Panc1 (cell line): ENCODE measurements at regions not wholly inside any gene's neighbourhood (a gene's known extent, or its start where the extent isn't known, plus 50 kb on each side); places are given as distances from the start of the nearest gene placed in this dataset.

Source experiments
- CTCF ChIP-seq: fragments of 450-650 bp; IDR thresholded peaks from 2 replicates; pipeline ENCODE4 v1.5.1; 2017; ENCODE audit warnings: mild to moderate bottlenecking
- POLR2AphosphoS5 ChIP-seq: IDR thresholded peaks from 2 replicates; pipeline ENCODE4 v1.6.1; 2012; ENCODE audit warnings: mild to moderate bottlenecking, low read depth, low read length, moderate library complexity
- REST ChIP-seq, 2 experiments: IDR thresholded peaks; 2 replicates each; pipeline ENCODE4 v1.6.1; 2011 to 2012; ENCODE audit warnings: low read depth in 2 of 2, control low read depth in 1 of 2, low read length in 1 of 2, mild to moderate bottlenecking in 1 of 2, moderate library complexity in 1 of 2; ENCODE audit not compliant: insufficient read depth in 1 of 2
- SIN3A ChIP-seq: IDR thresholded peaks from 2 replicates; pipeline ENCODE4 v1.6.1; 2012; ENCODE audit warnings: low read depth, mild to moderate bottlenecking, low read length, moderate library complexity, borderline replicate concordance; ENCODE audit not compliant: insufficient read depth
- TCF7L2 ChIP-seq: IDR thresholded peaks from 2 replicates; pipeline ENCODE4 v1.6.1; 2011; ENCODE audit warnings: mild to moderate bottlenecking, low read depth, low read length, inconsistent platforms

GRCh38 chr3:177307826-177308225 is 110.5 kb upstream of the TBL1XR1 start:
- TF ChIP-seq CTCF (no peak), POLR2AphosphoS5 (no peak), SIN3A (no peak), REST (IDR thresholded peaks at IDR 0.05; ENCODE audit: insufficient read depth in 1 of 2, low read depth in 2 of 2, low read length in 1 of 2) (no peak), TCF7L2 (no peak)
